IMR-90 (cell line): ENCODE measurements at regions not wholly inside any gene's neighbourhood (a gene's known extent, or its start where the extent isn't known, plus 50 kb on each side); places are given as distances from the start of the nearest gene placed in this dataset.

Experiments used
- ATAC-seq: fragments of 200-7000 bp; cut with Tn5 transposase; 2 replicates; pipeline ENCODE4 v1.9.1; 2020; ENCODE audit warnings: low read depth, mild to moderate bottlenecking, moderate library complexity
- BruUV-seq: library from RNA; stranded (reverse); fragments of 400-500 nt; replicated peaks from 2 replicates; lab custom pipeline; 2021; lab: Mats Ljungman, UMichigan
- CTCF ChIA-PET: fragments of 300-600 bp; formaldehyde crosslinking; extraction: SDS; loops from one replicate; lab custom pipeline; 2021; ENCODE audit warnings: antibody characterized with exemption; lab: Yijun Ruan, JAX
- POLR2A ChIA-PET: fragments of 300-600 bp; sonication (Branson Sonifier 250); formaldehyde crosslinking; loops from one replicate; lab custom pipeline; 2022; ENCODE audit warnings: antibody characterized with exemption; ENCODE audit not compliant: unreplicated experiment; lab: Charles Lee
- DNase-seq: peaks from one replicate; pipeline ENCODE4 v3.0.0; 2013
- H2AFZ ChIP-seq: replicated peaks from 2 replicates; pipeline ENCODE3; 2013; ENCODE audit warnings: low read length, mild to moderate bottlenecking; ENCODE audit not compliant: poor library complexity
- H2AK5ac ChIP-seq: 2 replicates; pipeline ENCODE4 v1.6.1; 2013; ENCODE audit warnings: low read depth, low read length, inconsistent platforms
- H2AK9ac ChIP-seq: replicated peaks from 2 replicates; pipeline ENCODE3; 2013; ENCODE audit warnings: mild to moderate bottlenecking, low read depth, low read length, moderate library complexity; ENCODE audit not compliant: poor library complexity
- H2BK120ac ChIP-seq: 2 replicates; pipeline ENCODE4 v1.6.1; 2013; ENCODE audit warnings: low read depth, low read length, inconsistent platforms
- H2BK15ac ChIP-seq: 3 replicates; pipeline ENCODE4 v1.6.1; 2013; ENCODE audit warnings: low read depth, low read length, inconsistent platforms
- H2BK20ac ChIP-seq: 2 replicates; pipeline ENCODE4 v1.6.1; 2013; ENCODE audit warnings: low read depth, mild to moderate bottlenecking, inconsistent platforms, low read length, moderate library complexity
- H2BK5ac ChIP-seq: 2 replicates; pipeline ENCODE4 v1.6.1; 2013; ENCODE audit warnings: mild to moderate bottlenecking, low read depth, low read length, inconsistent platforms; ENCODE audit not compliant: poor library complexity, severe bottlenecking
- H3K14ac ChIP-seq: replicated peaks from 2 replicates; pipeline ENCODE4 v1.6.1; 2013; ENCODE audit warnings: low read depth, low read length, inconsistent platforms
- H3K18ac ChIP-seq: 2 replicates; pipeline ENCODE4 v1.6.1; 2013; ENCODE audit warnings: low read depth, low read length, control low read depth
- H3K23ac ChIP-seq: 2 replicates; pipeline ENCODE4 v1.6.1; 2013; ENCODE audit warnings: low read depth, low read length, inconsistent platforms
- H3K27ac ChIP-seq: 2 replicates; pipeline ENCODE4 v1.5.1; 2013; ENCODE audit warnings: mild to moderate bottlenecking, control low read depth, low read length; ENCODE audit not compliant: insufficient read depth
- H3K27me3 ChIP-seq: 2 replicates; pipeline ENCODE4 v1.6.1; 2013; ENCODE audit warnings: low read length; ENCODE audit not compliant: control insufficient read depth, insufficient read depth
- H3K36me3 ChIP-seq: 2 replicates; pipeline ENCODE4 v1.6.1; 2013; ENCODE audit warnings: low read length, mixed read lengths; ENCODE audit not compliant: control insufficient read depth, insufficient read depth
- H3K4ac ChIP-seq: 2 replicates; pipeline ENCODE4 v1.6.1; 2013; ENCODE audit warnings: low read depth, low read length, inconsistent platforms
- H3K4me1 ChIP-seq: 2 replicates; pipeline ENCODE4 v1.6.1; 2013; ENCODE audit warnings: low read length, mixed read lengths; ENCODE audit not compliant: control insufficient read depth, insufficient read depth
- H3K4me2 ChIP-seq: 2 replicates; pipeline ENCODE4 v1.6.1; 2013; ENCODE audit warnings: low read depth, mild to moderate bottlenecking, control low read depth, low read length, moderate library complexity
- H3K4me3 ChIP-seq: 2 replicates; pipeline ENCODE4 v1.5.1; 2013; ENCODE audit warnings: low read depth, mild to moderate bottlenecking, control low read depth, low read length, moderate library complexity; ENCODE audit not compliant: insufficient read depth
- H3K56ac ChIP-seq: 2 replicates; pipeline ENCODE4 v1.6.1; 2013; ENCODE audit warnings: low read length, inconsistent platforms; ENCODE audit not compliant: insufficient read depth; ENCODE audit errors: extremely low read depth
- H3K79me1 ChIP-seq, 2 experiments: 2 replicates each; pipeline ENCODE4 v1.6.1; 2013; ENCODE audit warnings: low read length in 2 of 2, inconsistent platforms in 1 of 2, low read depth in 1 of 2
- H3K9ac ChIP-seq: 2 replicates; pipeline ENCODE4 v1.6.1; 2013; ENCODE audit warnings: low read depth, low read length, control low read depth
- H3K9me1 ChIP-seq: 2 replicates; pipeline ENCODE4 v1.6.1; 2013; ENCODE audit warnings: low read length, inconsistent platforms; ENCODE audit not compliant: insufficient read depth
- H3K9me3 ChIP-seq: 2 replicates; pipeline ENCODE4 v1.6.1; 2013; ENCODE audit warnings: low read length; ENCODE audit not compliant: control insufficient read depth, insufficient read depth
- H4K20me1 ChIP-seq: 2 replicates; pipeline ENCODE4 v1.6.1; 2013; ENCODE audit warnings: low read length, inconsistent platforms; ENCODE audit not compliant: insufficient read depth
- H4K5ac ChIP-seq: 2 replicates; pipeline ENCODE4 v1.6.1; 2013; ENCODE audit warnings: mild to moderate bottlenecking, low read depth, low read length, control low read depth
- H4K8ac ChIP-seq, 2 experiments: 2 replicates each; pipeline ENCODE4 v1.6.1; 2013; ENCODE audit warnings: low read depth in 2 of 2, low read length in 2 of 2, control low read depth in 1 of 2, inconsistent platforms in 1 of 2
- H4K91ac ChIP-seq: 2 replicates; pipeline ENCODE4 v1.6.1; 2013; ENCODE audit warnings: low read depth, low read length, inconsistent platforms; ENCODE audit not compliant: insufficient read depth
- CEBPB ChIP-seq: IDR thresholded peaks from 2 replicates; pipeline ENCODE4 v1.6.1; 2012; ENCODE audit warnings: low read depth, low read length, improper control_type of control experiment
- CHD1 ChIP-seq: IDR thresholded peaks from 2 replicates; pipeline ENCODE4 v1.6.1; 2012; ENCODE audit warnings: low read depth, low read length, improper control_type of control experiment
- CTCF ChIP-seq: conservative IDR thresholded peaks from 2 replicates; pipeline ENCODE4 v1.5.1; 2012; ENCODE audit warnings: mild to moderate bottlenecking, low read depth, low read length, improper control_type of control experiment
- FOS ChIP-seq: fragments of 150-350 bp; IDR thresholded peaks from 2 replicates; pipeline ENCODE4 v1.6.1; 2016; ENCODE audit warnings: low read depth, low read length
- MAFK ChIP-seq: IDR thresholded peaks from 2 replicates; pipeline ENCODE4 v1.6.1; 2012; ENCODE audit warnings: low read depth, low read length, improper control_type of control experiment
- MXI1 ChIP-seq: IDR thresholded peaks from 2 replicates; pipeline ENCODE4 v1.6.1; 2012; ENCODE audit warnings: low read depth, mild to moderate bottlenecking, low read length, moderate library complexity, borderline replicate concordance
- NFE2L2 ChIP-seq: fragments of 150-350 bp; IDR thresholded peaks from 2 replicates; pipeline ENCODE4 v1.6.1; 2016; ENCODE audit warnings: low read depth, mild to moderate bottlenecking, low read length
- POLR2A ChIP-seq: IDR thresholded peaks from 2 replicates; pipeline ENCODE4 v1.6.1; 2012; ENCODE audit warnings: mild to moderate bottlenecking, low read depth, low read length
- RAD21 ChIP-seq: IDR thresholded peaks from 2 replicates; pipeline ENCODE4 v1.6.1; 2012; ENCODE audit warnings: low read length, improper control_type of control experiment
- RCOR1 ChIP-seq: IDR thresholded peaks from 2 replicates; pipeline ENCODE4 v1.6.1; 2012; ENCODE audit warnings: mild to moderate bottlenecking, low read length, improper control_type of control experiment; ENCODE audit not compliant: insufficient replicate concordance
- RFX5 ChIP-seq: IDR thresholded peaks from 2 replicates; pipeline ENCODE4 v1.8.0; 2012; ENCODE audit warnings: low read depth, mild to moderate bottlenecking, low read length, moderate library complexity
- WGBS, 2 experiments: methylation state at CpG; one replicate each; pipeline versions ENCODE4 v1.1.5 to v1.1.7; 2013; ENCODE audit warnings: missing lambda C conversion rate in 2 of 2; ENCODE audit not compliant: insufficient read length in 1 of 2; ENCODE audit errors: extremely low coverage in 2 of 2; 5-methylcytosine and 5-hydroxymethylcytosine counted together
- dilution Hi-C: fragments of 300-500 bp; cut with HindIII; formaldehyde crosslinking; loops from one replicate; pipeline ENCODE4 v1.14.3; 2018; ENCODE audit warnings: low sequenced_read_pairs; ENCODE audit not compliant: unreplicated experiment
- in situ Hi-C: fragments of 300-500 bp; cut with MboI; formaldehyde crosslinking; loops from 3 replicates; pipeline ENCODE4 v1.14.3; 2019; ENCODE audit warnings: low sequenced_read_pairs, inconsistent platforms, mixed read lengths
- intact Hi-C: fragments of 100-400 bp; cut with micrococcal nuclease; formaldehyde crosslinking; loops from 2 replicates; pipeline ENCODE4 v1.10.0; 2022
- TF ChIP-seq, protein P1 (sequence below): fragments of 150-350 bp; IDR thresholded peaks from 2 replicates; pipeline ENCODE4 v1.6.1; 2017; ENCODE audit warnings: mild to moderate bottlenecking, antibody characterized with exemption, low read length, low read depth

- ChIA-PET POLR2A (no interaction called here), CTCF (interaction anchor here (0.6 kb wide), 1 partner anchor 104 kb away, joined by 5 read pairs; no protein-coding TSS in a partner anchor)
- no peak overlapping the region for H3K18ac ChIP-seq
- DNase-seq (no peak), ATAC-seq (no peak)
- H3K79me1 ChIP-seq, result no peaks in the 10 kb centered on the region
- no peak overlapping the region for H4K8ac ChIP-seq
- dilution Hi-C loops (no loop called here), intact Hi-C loops (no loop called here), in situ Hi-C loops (no loop called here)
- no peaks in the 10 kb centered on the region for H3K4me1 ChIP-seq
- no peak overlapping the region for H2AFZ ChIP-seq
- H2AK9ac ChIP-seq, result no peak overlapping the region
- H3K27me3 ChIP-seq, result no peaks in the 10 kb centered on the region
- no peak overlapping the region for H3K4ac ChIP-seq
- H4K20me1 ChIP-seq, result no peaks in the 10 kb centered on the region
- WGBS, 2 experiments, result no CpG with 5 or more reads among the region's 3 CpGs
- H4K5ac ChIP-seq, result no peak overlapping the region
- peaks cover 20% of the 10 kb centered on the region for H3K9me3 ChIP-seq
- H3K4me2 ChIP-seq, result no peak overlapping the region
- H3K9ac ChIP-seq, result no peak overlapping the region
- no peak overlapping the region for H3K23ac ChIP-seq
- no peaks in the 10 kb centered on the region for H3K36me3 ChIP-seq
- no peak overlapping the region for H2BK15ac ChIP-seq
- H2BK5ac ChIP-seq, result no peak overlapping the region
- H2BK20ac ChIP-seq, result no peak overlapping the region
- TF ChIP-seq MXI1, result no peak
- TF ChIP-seq, protein P1, sequence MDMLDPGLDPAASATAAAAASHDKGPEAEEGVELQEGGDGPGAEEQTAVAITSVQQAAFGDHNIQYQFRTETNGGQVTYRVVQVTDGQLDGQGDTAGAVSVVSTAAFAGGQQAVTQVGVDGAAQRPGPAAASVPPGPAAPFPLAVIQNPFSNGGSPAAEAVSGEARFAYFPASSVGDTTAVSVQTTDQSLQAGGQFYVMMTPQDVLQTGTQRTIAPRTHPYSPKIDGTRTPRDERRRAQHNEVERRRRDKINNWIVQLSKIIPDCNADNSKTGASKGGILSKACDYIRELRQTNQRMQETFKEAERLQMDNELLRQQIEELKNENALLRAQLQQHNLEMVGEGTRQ, result no peak
- no peak for TF ChIP-seq CTCF
- TF ChIP-seq RCOR1, result no peak
- TF ChIP-seq MAFK, result no peak
- TF ChIP-seq FOS, result no peak
- no peak for TF ChIP-seq CHD1
- TF ChIP-seq POLR2A, result no peak
- TF ChIP-seq RAD21, result no peak
- TF ChIP-seq RFX5, result no peak
- TF ChIP-seq NFE2L2, result no peak
- TF ChIP-seq CEBPB, result no peak
- H2AK5ac ChIP-seq, result no peak overlapping the region
- no peak overlapping the region for H4K91ac ChIP-seq
- H3K9me1 ChIP-seq, result no peaks in the 10 kb centered on the region
- BruUV-seq, result no TSS peak
- H3K14ac ChIP-seq, result no peak overlapping the region
- no peak overlapping the region for H3K27ac ChIP-seq
- no peak overlapping the region for H3K4me3 ChIP-seq
- no peak overlapping the region for H2BK120ac ChIP-seq
- no peak overlapping the region for H3K56ac ChIP-seq
These were observed 126.9 kb upstream of the LINC00305 start for GRCh38 chr18:64275593-64276300.
